SU-DHL-6 (cell line): ENCODE measurements at regions not wholly inside any gene's neighbourhood (a gene's known extent, or its start where the extent isn't known, plus 50 kb on each side); places are given as distances from the start of the nearest gene placed in this dataset.

ENCODE experiments used
- H2AFZ ChIP-seq: fragments of 200-600 bp; sonication (generic); 2 replicates; pipeline ENCODE4 v1.6.1; 2014; ENCODE audit warnings: low read depth, mild to moderate bottlenecking, moderate library complexity, mixed read lengths, antibody characterized with exemption, low read length; ENCODE audit not compliant: severe bottlenecking
- H3F3A ChIP-seq: fragments of 200-600 bp; shearing (Covaris generic); 2 replicates; pipeline ENCODE4 v1.6.0; 2016; ENCODE audit warnings: antibody characterized with exemption, mild to moderate bottlenecking; ENCODE audit not compliant: insufficient read depth
- H3K27ac ChIP-seq: fragments of 200-600 bp; sonication (generic); 2 replicates; pipeline ENCODE4 v1.5.1; 2016; ENCODE audit warnings: low read depth, mild to moderate bottlenecking, low read length, moderate library complexity, mixed read lengths
- H3K27me3 ChIP-seq: fragments of 200-600 bp; sonication (generic), shearing (Covaris generic); 2 replicates; pipeline ENCODE4 v1.6.0; 2014; ENCODE audit warnings: mild to moderate bottlenecking, low read length
- H3K36me3 ChIP-seq: fragments of 200-600 bp; sonication (generic); 2 replicates; pipeline ENCODE4 v1.6.1; 2014; ENCODE audit warnings: mild to moderate bottlenecking, low read length, mixed read lengths
- H3K4me2 ChIP-seq: fragments of 300-600, 200-600 bp; shearing (Covaris generic), sonication (generic); 2 replicates; pipeline ENCODE4 v1.6.0; 2014; ENCODE audit warnings: low read length, low read depth, mild to moderate bottlenecking; ENCODE audit not compliant: poor library complexity, severe bottlenecking
- H3K4me3 ChIP-seq: fragments of 200-600 bp; sonication (generic); 2 replicates; pipeline ENCODE4 v1.5.1; 2014; ENCODE audit warnings: antibody characterized with exemption, low read length, mild to moderate bottlenecking, mixed read lengths; ENCODE audit not compliant: insufficient read depth, poor library complexity, severe bottlenecking
- H3K79me2 ChIP-seq: fragments of 200-600 bp; sonication (generic); 2 replicates; pipeline ENCODE4 v1.6.1; 2014; ENCODE audit warnings: mild to moderate bottlenecking, low read length, moderate library complexity; ENCODE audit not compliant: insufficient read depth
- H3K9ac ChIP-seq: fragments of 200-600 bp; sonication (generic); 2 replicates; pipeline ENCODE4 v1.7.0; 2014; ENCODE audit warnings: mild to moderate bottlenecking, low read length
- H3K9me2 ChIP-seq: fragments of 200-600 bp; sonication (generic); replicated peaks from 2 replicates; pipeline ENCODE4 v1.6.1; 2014; ENCODE audit warnings: low read length; ENCODE audit not compliant: insufficient read depth
- H3K9me3 ChIP-seq: fragments of 200-600 bp; sonication (generic); 2 replicates; pipeline ENCODE4 v1.6.1; 2014; ENCODE audit warnings: low read length, mixed read lengths; ENCODE audit not compliant: insufficient read depth
- H4K20me1 ChIP-seq: fragments of 200-600 bp; sonication (generic); 2 replicates; pipeline ENCODE4 v1.6.1; 2014; ENCODE audit warnings: low read depth, mild to moderate bottlenecking, antibody characterized with exemption, low read length, moderate library complexity, mixed read lengths
- EZH2phosphoT487 ChIP-seq: fragments of 200-600 bp; sonication (generic), shearing (Covaris generic); conservative IDR thresholded peaks from 2 replicates; pipeline ENCODE4 v1.6.1; 2018; ENCODE audit warnings: mild to moderate bottlenecking, antibody characterized with exemption, low read length, moderate library complexity, mixed read lengths
- TF ChIP-seq, protein P1 (sequence below): fragments of 200-600 bp; sonication (generic); IDR thresholded peaks from one replicate; pipeline ENCODE4 v1.5.1; 2017; ENCODE audit warnings: antibody characterized with exemption, mild to moderate bottlenecking, low read length, moderate library complexity; ENCODE audit not compliant: insufficient read depth, poor library complexity, severe bottlenecking

DNA sequence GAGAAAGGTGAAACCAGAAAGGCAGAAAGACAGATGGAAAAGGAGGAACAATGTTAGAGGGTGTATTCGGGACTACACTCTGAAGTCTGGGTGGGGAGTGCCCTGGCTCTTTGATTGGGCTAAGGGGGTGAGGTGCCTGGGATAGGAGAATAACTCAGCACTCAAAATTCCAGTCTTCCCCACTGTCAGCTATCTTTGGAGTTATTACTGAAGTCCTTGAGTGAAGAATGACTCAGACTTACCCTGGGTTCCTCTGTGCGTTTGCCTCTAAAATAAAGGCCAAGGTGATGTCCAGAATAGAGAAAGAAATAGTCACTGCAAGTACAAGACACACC, 151.8 kb upstream of the SERPINE2 start:
- H3F3A ChIP-seq = no peaks in the 10 kb centered on the region
- H3K9me2 ChIP-seq = no peaks in the 10 kb centered on the region
- TF ChIP-seq, protein P1, sequence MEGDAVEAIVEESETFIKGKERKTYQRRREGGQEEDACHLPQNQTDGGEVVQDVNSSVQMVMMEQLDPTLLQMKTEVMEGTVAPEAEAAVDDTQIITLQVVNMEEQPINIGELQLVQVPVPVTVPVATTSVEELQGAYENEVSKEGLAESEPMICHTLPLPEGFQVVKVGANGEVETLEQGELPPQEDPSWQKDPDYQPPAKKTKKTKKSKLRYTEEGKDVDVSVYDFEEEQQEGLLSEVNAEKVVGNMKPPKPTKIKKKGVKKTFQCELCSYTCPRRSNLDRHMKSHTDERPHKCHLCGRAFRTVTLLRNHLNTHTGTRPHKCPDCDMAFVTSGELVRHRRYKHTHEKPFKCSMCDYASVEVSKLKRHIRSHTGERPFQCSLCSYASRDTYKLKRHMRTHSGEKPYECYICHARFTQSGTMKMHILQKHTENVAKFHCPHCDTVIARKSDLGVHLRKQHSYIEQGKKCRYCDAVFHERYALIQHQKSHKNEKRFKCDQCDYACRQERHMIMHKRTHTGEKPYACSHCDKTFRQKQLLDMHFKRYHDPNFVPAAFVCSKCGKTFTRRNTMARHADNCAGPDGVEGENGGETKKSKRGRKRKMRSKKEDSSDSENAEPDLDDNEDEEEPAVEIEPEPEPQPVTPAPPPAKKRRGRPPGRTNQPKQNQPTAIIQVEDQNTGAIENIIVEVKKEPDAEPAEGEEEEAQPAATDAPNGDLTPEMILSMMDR = no peak
- TF ChIP-seq EZH2phosphoT487 = no peak
- H4K20me1 ChIP-seq = no peaks in the 10 kb centered on the region
- no peak overlapping the region for H3K4me3 ChIP-seq
- H3K9ac ChIP-seq = no peak overlapping the region
- H3K4me2 ChIP-seq = no peak overlapping the region
- no peak overlapping the region for H2AFZ ChIP-seq
- H3K36me3 ChIP-seq = no peaks in the 10 kb centered on the region
- H3K27ac ChIP-seq = no peak overlapping the region
- H3K79me2 ChIP-seq = no peaks in the 10 kb centered on the region
- H3K27me3 ChIP-seq = no peaks in the 10 kb centered on the region
- no peaks in the 10 kb centered on the region for H3K9me3 ChIP-seq

DNA sequence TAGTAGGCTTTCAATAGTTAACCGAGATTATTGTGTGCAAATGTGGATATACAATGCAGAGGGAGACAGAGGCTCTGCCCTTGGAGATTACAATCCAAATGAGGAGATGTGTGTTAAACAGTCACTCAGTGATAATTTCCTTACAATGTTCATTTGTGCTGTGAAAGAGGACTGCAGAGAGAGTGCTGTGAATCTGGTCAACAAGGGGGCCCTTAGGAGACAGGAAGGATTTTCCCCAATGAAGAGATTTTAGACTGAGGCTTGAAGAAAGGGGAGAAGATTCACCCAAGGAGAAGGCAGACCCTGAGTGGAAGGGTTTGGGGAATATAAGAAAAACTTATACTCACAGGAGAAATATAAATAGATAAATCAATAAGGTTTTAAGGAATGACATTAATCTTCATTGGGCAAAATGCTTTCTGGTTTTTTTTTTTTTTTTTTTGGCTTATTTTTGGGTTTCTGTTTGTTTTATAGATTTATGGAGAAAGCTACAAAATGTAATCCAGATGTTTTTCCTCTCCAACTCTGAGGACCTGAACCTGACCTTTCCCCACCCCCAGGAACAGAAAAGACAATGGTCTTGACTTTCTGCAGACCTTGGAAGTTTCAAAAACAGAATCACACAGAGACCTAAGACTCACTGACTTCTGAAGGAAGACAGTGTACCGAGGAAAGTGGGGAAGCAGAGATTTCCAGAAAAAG, 151.3 kb upstream of the SERPINE2 start:
- TF ChIP-seq, protein P1 = no peak
- TF ChIP-seq EZH2phosphoT487 = no peak
- no peaks in the 10 kb centered on the region for H3K9me2 ChIP-seq
- no peaks in the 10 kb centered on the region for H3K79me2 ChIP-seq
- H3K27ac ChIP-seq = no peak overlapping the region
- H3K27me3 ChIP-seq = no peaks in the 10 kb centered on the region
- H4K20me1 ChIP-seq = no peaks in the 10 kb centered on the region
- no peaks in the 10 kb centered on the region for H3K9me3 ChIP-seq
- no peak overlapping the region for H3K4me2 ChIP-seq
- no peak overlapping the region for H3K4me3 ChIP-seq
- no peak overlapping the region for H3K9ac ChIP-seq
- H3K36me3 ChIP-seq = no peaks in the 10 kb centered on the region
- H2AFZ ChIP-seq = no peak overlapping the region
- no peaks in the 10 kb centered on the region for H3F3A ChIP-seq

DNA sequence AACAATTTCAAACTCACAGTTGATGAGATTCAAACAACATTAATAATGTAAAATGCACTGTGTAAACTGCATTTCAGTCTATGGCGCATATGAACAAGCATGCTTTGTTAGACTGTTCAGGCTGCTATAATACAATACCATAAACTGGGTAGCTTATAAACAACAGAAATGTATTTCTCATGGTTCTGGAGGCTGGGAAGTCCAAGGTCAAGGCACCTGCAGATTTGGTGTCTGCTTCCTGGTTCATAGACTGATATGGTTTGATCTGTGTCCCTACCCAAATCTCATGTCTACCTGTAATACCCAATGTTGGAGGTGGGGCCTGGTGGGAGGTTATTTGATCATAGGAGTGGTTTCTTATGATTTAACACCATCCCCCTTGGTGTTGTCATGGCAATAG, 148.1 kb upstream of the SERPINE2 start:
- no peaks in the 10 kb centered on the region for H3K36me3 ChIP-seq
- no peaks in the 10 kb centered on the region for H3F3A ChIP-seq
- H3K9me3 ChIP-seq = no peaks in the 10 kb centered on the region
- no peaks in the 10 kb centered on the region for H3K27me3 ChIP-seq
- H3K79me2 ChIP-seq = no peaks in the 10 kb centered on the region
- no peak overlapping the region for H2AFZ ChIP-seq
- no peak overlapping the region for H3K4me2 ChIP-seq
- no peak overlapping the region for H3K27ac ChIP-seq
- TF ChIP-seq, protein P1 = no peak
- no peak for TF ChIP-seq EZH2phosphoT487
- H3K4me3 ChIP-seq = no peak overlapping the region
- no peaks in the 10 kb centered on the region for H4K20me1 ChIP-seq
- no peak overlapping the region for H3K9ac ChIP-seq
- H3K9me2 ChIP-seq = no peaks in the 10 kb centered on the region
